ENCODE measurements at regions not wholly inside any gene's neighbourhood (a gene's known extent, or its start where the extent isn't known, plus 50 kb on each side); places are given as distances from the start of the nearest gene placed in this dataset.

GRCh38 chr15:29570121-29570947 lies 251.9 kb downstream of the TJP1 start:
- H2BK5ac ChIP-seq (ENCODE audit: insufficient read length, low read length) = no peak overlapping the region
- no peak for DNase-seq
- no peak overlapping the region for H3K56ac ChIP-seq (ENCODE audit: insufficient read length, low read depth, low read length)
- H3K4me2 ChIP-seq (ENCODE audit: insufficient read depth, insufficient read length, low read length) = peak overlapping the region; percentile 71
- no peak overlapping the region; the same call in 1 of the 2 replicates for H2BK15ac ChIP-seq (ENCODE audit: low read depth, low read length)
- no peak overlapping the region for H2AFZ ChIP-seq (ENCODE audit: low read length)
- peaks cover 7% of the 10 kb centered on the region; the same call in 1 of the 2 replicates for H3K27me3 ChIP-seq (ENCODE audit: insufficient read depth, low read length)
- Mint-ChIP-seq H3K27me3 (ENCODE audit: low read depth) (peaks cover 56% of the 10 kb centered on the region), H3K9me3 (peaks cover 0 to 2% of the 10 kb centered on the region in 2 experiments; a peak in 1 of 5 replicates), H3K4me3 (peak overlapping the region; percentile 29 to 69; a peak in 3 of 5 replicates), H3K27ac (no peak overlapping the region), H3K4me1 (peaks cover 29 to 32% of the 10 kb centered on the region in 2 experiments), H3K36me3 (ENCODE audit: insufficient read depth in 1 of 3, low read depth in 3 of 3) (peaks cover 0 to 4% (median 0%) of the 10 kb centered on the region in 3 experiments; a peak in 3 of 7 replicates)
- H3T11ph ChIP-seq (ENCODE audit: low read length) = no peak overlapping the region
- H4K8ac ChIP-seq (replicated peaks; ENCODE audit: insufficient read length, low read depth, low read length) = no peak overlapping the region
- no peak overlapping the region for H3K4ac ChIP-seq (ENCODE audit: low read depth, low read length)
- no peak overlapping the region for H3K18ac ChIP-seq (ENCODE audit: insufficient read length, low read depth, low read length)
- no peak overlapping the region for H4K5ac ChIP-seq (ENCODE audit: insufficient read length, low read depth, low read length)
- no peaks in the 10 kb centered on the region for H3K9me3 ChIP-seq (ENCODE audit: control insufficient read depth, low read depth, low read length)
- no peak overlapping the region for H2BK120ac ChIP-seq (ENCODE audit: low read depth, low read length, poor library complexity, severe bottlenecking)
- H4K20me1 ChIP-seq (ENCODE audit: control insufficient read depth, insufficient read depth, insufficient read length) = no peaks in the 10 kb centered on the region
- H3K9ac ChIP-seq (ENCODE audit: extremely low read depth, insufficient read length, low read length) = peak overlapping the region; percentile 55
- H3K23me2 ChIP-seq (ENCODE audit: insufficient read length, low read depth, low read length, poor library complexity, severe bottlenecking) = peaks cover 14% of the 10 kb centered on the region
- H2BK12ac ChIP-seq (ENCODE audit: insufficient read length, low read depth, low read length) = no peak overlapping the region
- peaks cover 3% of the 10 kb centered on the region; the same call in 1 of the 2 replicates for H3K79me2 ChIP-seq (ENCODE audit: insufficient read depth, low read length)
- H2BK20ac ChIP-seq (ENCODE audit: low read depth, low read length, poor library complexity, severe bottlenecking) = no peak overlapping the region
- WGBS (ENCODE audit: extremely low coverage, insufficient read length, low lambda C conversion rate) = no CpG with 5 or more reads among the region's 135 CpGs
- H4K91ac ChIP-seq (ENCODE audit: insufficient read length, low read depth, low read length) = no peak overlapping the region
- TF ChIP-seq, protein P1, sequence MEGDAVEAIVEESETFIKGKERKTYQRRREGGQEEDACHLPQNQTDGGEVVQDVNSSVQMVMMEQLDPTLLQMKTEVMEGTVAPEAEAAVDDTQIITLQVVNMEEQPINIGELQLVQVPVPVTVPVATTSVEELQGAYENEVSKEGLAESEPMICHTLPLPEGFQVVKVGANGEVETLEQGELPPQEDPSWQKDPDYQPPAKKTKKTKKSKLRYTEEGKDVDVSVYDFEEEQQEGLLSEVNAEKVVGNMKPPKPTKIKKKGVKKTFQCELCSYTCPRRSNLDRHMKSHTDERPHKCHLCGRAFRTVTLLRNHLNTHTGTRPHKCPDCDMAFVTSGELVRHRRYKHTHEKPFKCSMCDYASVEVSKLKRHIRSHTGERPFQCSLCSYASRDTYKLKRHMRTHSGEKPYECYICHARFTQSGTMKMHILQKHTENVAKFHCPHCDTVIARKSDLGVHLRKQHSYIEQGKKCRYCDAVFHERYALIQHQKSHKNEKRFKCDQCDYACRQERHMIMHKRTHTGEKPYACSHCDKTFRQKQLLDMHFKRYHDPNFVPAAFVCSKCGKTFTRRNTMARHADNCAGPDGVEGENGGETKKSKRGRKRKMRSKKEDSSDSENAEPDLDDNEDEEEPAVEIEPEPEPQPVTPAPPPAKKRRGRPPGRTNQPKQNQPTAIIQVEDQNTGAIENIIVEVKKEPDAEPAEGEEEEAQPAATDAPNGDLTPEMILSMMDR (conservative IDR thresholded peaks at IDR 0.05) = no peak
- H3K4me1 ChIP-seq (ENCODE audit: insufficient read depth, low read length) = peaks cover 11% of the 10 kb centered on the region; the same call in 1 of the 2 replicates
- no peak overlapping the region for H3K23ac ChIP-seq (ENCODE audit: insufficient read length, low read depth, low read length)
- H3K79me1 ChIP-seq (ENCODE audit: insufficient read depth, low read depth, low read length, poor library complexity, severe bottlenecking) = no peaks in the 10 kb centered on the region
- no peak overlapping the region for H3K27ac ChIP-seq (ENCODE audit: insufficient read length, low read depth, low read length)
- no peak overlapping the region for H2AK5ac ChIP-seq (ENCODE audit: insufficient read length, low read length)
- H3K14ac ChIP-seq (ENCODE audit: insufficient read depth, low read length) = no peak overlapping the region; the same call in 1 of the 2 replicates

All from H9 (cell line).